Suppressor macrophage (primary cell): ENCODE measurements at regions not wholly inside any gene's neighbourhood (a gene's known extent, or its start where the extent isn't known, plus 50 kb on each side); places are given as distances from the start of the nearest gene placed in this dataset.

Source experiments
- DNase-seq, 4 experiments: peaks; one replicate each; pipeline ENCODE4 v3.0.0-alpha.2; 2020 to 2022

DNA sequence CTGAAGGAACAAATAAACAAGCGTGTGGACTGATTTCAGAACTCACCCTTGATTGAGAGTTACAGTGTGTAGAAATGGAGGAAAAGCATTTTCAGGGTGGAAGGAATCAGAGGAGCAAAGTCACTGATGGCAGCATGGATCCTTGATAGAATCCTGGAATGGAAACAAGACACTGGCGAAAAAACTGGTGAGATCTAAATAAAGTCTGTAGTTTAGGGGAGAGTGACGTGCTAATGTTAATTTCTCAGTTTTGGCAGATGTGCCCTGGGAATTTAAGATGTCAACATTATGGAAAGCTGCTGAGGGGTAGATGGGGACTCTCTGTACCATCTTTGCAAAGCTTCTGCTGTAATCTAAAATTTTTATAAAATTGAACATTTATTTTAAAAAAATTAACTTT is 378.0 kb downstream of the UQCRFS1 start:
- no peak for DNase-seq

DNA sequence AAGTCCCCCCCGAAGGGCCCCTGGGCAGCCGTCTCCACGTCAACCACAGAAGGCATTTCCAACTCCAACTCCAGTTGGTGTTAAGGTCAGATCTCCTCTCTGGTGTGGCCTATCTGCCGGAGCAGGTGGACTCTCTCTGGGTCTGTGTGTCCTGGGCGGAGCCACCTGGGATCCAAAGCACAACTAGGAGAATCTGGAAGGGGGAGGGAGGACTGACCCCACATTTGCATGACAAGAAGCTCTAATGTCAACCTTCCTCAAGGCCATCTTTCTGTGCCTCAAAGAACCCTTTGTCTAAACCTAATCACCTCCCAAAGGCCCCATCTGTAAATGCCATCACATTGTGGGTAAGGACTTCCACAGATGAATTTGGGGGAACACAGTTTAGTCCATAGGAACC is 381.5 kb downstream of the UQCRFS1 start:
- no peak for DNase-seq

DNA sequence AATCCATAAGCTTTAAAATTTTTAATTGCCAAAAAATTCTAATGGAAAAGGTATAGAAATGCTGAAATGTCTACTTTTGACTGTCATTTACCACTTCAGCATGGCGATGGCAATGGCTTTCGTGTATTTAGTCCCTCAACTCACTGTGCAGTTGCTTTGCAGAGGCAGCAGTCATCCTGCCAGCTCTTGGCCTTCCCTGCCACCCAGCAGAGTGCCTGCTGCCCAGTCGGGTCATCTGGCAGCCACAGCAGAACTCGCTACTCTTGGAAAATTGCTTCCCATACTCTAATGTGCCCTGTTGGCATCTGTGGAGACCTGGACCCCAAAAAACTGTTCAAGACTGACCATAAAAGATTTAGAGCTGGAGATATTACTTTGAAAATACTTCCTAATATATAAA is 383.2 kb downstream of the UQCRFS1 start:
- no peak for DNase-seq

DNA sequence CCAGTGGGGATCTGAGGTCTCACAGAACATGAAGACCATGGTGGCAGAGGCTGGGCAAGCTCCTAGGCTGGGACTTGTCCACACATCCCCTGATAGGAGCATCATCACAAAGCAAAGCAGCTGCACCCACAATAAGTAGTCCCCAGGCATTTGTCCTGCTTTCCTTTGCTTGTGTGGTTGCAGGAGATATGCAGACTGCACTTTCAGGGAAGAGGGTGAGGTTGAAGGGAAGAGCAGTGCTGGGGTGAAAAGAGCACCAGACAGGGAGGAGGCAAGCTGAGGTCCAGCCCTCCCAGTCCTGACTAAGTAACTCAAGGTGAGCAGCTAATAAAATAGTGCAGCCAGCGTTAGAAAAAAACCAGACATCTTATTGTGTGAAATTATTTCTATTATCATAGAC is 383.6 kb downstream of the UQCRFS1 start:
- no peak for DNase-seq

DNA sequence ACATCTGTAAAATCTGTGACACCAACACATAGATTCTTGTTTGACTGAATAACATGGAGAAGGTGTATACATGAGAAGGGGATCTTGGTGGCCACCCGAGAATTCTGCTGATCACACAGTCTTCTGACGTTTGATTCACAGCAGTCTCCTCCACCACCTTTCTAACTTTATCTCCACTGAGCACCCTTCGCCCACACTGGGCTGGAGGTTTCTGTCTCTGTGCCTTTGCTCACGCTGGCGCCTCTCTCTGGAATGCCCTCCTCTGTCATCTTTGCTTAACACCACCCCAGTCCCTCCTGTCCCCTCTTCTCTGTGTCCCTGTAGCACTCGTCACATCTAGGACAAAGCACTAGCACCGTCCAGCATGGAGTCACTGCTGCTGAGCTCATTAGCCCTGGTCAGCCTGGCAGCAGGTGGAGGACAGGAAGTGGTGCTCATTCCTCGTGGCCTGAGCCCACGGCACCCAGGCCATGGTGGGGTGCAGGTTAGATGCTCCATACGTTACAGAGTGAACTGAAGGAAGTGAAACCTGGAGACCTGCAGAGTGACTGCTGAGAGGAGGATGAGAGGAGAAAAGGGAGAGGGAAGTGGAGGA is 384.6 kb downstream of the UQCRFS1 start:
- DNase-seq, result no peak

DNA sequence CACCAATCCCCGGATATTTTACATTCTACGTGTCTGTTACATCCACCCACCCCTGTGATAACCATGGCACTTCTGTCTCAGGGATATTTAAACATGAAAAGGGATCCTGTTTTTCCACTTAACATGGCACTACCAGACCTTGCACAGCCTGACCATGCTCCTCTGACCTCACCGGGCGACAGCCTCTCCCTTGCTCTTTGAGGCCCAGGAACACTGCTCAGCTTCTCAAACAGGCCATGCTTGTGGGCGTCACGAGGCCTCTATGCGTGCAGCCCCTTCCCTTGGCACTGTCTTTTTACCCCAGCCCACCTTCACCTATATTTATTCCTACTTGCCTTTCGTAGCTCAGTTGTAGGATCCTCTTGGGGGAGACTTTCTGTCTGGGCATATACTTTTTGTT is 385.6 kb downstream of the UQCRFS1 start:
- DNase-seq, result no peak

DNA sequence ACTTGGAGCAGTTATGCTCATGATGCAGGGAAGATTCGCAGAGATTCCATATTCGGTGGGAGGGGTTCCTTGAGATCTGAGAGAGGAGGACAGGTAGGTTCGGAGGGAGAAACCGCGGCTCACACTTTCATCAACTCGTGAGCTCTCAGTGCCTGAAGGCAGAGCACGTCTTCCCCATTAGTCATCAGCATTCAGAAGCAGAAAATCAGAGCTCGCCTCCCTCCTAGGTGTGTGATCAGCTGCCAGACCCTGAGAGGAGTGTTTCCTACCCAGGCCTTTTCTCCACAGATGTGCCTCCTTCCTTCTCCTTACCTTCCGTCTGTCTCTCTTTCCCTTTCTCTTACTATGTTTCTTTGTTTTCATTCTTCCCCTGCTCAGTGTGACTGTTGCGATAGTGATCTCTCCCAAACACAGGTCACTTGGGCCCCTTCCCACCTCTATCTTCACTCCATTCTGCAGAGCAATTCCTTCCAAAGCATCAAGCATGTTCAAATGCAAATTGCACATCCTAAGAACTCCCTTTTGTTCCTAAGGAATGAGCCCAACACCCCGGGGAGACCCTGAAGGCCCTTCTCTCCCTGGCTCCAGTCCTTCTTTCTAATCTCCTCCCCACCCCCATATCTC is 389.5 kb downstream of the UQCRFS1 start:
- DNase-seq, result no peak

DNA sequence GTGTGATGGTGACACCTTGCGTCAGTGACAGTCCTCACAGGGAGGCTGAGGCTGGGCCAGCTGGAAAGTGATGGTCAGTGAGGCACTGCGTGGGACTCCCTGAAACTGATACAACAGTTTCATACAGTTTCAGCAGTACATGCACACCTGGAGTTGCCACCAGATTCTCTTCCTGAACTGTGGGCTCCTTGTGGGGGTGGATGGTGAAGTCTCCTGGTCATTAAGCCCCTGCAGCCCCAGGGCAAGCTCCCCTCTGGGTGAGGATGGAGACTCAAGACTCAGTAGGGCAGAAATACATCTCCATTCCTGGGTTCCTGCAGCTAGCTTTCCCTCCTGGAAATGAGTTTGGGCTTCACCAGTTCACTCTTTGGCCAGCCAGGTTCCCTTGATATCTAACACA is 392.7 kb downstream of the UQCRFS1 start:
- no peak for DNase-seq

DNA sequence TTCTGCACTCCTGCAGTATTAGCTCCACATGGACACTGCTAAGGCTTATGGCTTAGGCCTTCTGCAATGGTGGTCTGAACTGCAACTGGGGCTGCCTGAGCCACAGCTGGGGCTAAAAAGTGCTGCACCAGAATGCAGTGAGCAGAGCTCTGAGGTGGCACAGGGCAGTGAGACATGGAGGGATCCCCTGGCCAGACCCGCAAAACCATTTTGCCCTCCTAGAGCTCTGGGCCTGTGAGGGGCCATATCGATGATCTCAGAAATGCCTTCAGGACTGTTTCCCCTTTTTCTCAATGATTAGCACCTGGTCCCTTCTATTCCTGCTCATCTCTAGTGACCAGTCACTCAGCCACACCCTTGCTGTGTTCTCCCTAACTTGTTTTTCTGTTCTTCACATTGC is 397.7 kb downstream of the UQCRFS1 start:
- no peak for DNase-seq

DNA sequence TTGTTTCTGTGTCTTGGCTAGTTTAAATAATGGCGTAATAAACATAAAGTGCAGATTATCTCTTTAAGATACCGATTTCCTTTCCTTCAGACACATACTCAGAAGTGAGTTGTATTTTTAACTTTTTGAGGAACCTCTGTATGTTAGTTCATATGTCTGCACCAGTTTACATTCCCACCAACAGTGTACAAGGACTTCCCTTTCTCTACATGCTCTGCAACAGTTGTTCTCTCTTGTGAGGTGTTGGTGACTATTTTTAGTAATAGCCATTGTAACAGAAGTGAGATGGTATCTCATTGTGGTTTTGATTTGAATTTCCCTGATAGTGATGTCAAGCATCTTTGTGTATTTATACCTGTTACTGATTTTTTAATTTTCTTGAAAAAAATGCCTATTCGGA is 418.6 kb downstream of the UQCRFS1 start:
- DNase-seq, result peak in 1 of 4 experiments; percentile 2

DNA sequence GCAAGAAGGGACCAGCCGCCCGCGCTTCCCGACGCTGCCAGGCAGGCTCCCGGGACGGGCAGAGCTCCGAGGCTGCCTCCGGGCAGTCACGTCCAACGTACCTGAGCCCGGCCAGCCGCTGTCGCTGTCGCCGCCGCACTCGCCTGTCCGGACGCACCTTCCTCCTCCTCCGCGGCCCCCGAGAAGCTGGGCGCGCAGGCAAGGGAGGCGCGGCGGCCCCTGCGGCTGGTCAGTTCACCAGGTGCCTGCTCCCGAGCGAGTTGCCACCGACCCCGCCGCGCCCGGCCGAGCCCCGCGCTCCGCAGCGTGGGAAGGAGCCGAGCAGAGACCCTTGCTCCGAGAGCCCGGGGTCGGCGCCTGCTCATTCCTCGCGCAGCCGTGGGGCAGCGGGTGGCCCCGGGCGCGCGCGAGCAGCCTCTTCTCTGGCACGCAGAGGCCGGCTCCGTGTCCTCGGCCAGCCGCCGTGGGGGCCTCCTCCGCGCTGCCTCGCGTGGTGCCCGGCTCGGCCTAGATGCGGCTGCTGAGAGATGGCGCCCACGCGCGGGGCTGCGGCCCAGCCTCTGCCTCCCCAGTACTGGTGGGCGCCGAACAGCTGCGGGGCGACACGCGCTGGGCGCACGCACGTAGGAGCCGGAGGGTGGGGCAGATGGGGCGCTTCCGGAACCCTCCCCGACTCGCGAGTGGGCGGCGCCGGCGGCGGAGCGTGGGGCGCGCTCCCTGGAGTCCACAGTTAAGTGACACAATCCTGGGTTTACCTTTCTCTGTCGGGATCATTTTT is 419.4 kb downstream of the UQCRFS1 start:
- DNase-seq, result no peak

DNA sequence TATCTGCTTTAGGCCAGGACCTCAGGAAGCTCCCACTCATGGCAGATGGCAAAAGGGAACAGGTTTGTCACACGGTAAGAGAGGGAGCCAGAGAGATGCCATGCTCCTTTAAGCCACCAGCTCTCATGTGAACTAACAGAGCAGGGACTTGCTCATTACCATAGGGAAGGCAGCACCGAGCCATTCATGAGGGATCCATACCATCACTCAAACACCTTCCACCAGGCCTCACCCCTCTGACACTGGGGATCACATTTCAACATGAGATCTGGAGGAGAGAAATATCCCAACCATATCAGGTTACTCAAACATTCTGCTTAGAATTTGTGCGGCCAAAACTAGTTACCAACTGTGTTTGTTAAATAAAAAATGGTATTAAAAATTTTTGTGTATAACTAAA is 427.0 kb downstream of the UQCRFS1 start:
- no peak for DNase-seq

DNA sequence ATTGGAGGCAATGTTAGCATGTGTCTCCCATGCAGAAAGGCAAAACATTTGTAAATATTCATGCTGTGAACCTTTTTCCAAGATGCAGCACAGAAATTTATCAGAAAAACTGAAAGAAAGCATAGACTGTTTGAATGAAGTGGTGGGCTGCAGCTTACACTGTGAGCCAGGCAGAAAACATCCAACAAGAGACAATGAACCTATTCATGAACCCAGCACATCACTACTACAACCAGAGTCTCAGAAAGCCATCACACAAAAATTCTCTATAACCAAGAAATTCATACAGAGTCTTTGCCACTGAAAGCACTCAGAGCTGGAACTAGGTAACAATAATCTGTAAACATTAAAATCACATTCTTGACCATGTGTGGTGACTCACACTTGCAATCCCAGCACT is 448.9 kb downstream of the UQCRFS1 start:
- no peak for DNase-seq

DNA sequence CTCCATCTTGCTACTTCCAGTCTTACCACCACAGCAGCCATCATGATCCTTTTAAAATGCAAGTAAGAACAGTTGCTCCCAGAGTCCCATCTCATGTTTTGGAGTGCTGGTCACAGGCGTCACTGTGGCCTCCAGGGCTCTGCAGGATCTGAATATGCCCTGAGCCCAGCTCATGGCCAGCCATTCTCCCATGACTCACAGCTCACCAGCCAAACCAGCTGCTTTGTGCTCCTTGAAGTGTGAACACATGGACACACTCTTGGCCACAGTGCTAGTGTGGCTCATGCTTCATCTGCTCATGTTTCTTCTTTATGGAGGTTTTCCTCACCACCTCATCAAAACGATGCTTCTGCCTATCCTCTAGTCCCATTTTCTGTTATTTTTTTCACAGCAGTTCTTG is 466.5 kb downstream of the UQCRFS1 start:
- no peak for DNase-seq

DNA sequence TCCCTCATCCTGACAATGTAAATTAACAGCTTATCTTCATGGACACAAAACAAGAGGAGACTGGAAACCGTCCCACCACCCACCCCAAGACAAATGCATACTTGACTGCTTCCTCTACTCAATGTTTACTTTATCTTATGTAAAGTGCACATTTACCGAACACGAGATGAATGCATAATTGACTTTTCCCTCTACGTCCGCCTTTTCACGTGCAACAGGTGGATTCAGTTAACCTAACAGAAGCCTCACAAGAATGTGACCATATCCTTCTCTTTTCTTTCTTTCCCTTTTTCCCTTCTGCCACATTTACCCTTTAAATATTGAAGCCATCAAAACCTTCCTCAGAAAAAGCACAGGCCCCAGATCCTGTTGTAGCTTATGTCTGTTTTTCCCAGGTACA is 468.0 kb downstream of the UQCRFS1 start:
- DNase-seq, result no peak

DNA sequence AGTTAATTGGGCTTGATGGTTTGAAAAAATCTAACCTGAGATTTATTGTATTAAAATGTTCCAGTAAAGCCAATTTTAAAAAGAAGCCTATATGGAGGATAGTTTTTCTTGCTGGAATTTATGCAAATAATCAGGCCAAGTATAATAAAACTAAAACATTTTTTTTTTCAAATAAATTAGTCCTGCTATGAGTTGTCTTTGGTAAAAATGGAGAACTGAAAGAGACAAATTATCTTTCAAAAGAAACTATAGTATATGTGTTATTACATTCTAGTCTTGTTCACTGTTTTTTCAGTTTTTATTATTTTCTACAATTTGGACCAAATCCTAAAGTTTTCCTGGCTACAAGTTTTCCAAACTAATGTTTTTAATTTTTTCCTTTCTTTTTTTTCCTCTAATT is 468.9 kb downstream of the UQCRFS1 start:
- DNase-seq, result no peak

DNA sequence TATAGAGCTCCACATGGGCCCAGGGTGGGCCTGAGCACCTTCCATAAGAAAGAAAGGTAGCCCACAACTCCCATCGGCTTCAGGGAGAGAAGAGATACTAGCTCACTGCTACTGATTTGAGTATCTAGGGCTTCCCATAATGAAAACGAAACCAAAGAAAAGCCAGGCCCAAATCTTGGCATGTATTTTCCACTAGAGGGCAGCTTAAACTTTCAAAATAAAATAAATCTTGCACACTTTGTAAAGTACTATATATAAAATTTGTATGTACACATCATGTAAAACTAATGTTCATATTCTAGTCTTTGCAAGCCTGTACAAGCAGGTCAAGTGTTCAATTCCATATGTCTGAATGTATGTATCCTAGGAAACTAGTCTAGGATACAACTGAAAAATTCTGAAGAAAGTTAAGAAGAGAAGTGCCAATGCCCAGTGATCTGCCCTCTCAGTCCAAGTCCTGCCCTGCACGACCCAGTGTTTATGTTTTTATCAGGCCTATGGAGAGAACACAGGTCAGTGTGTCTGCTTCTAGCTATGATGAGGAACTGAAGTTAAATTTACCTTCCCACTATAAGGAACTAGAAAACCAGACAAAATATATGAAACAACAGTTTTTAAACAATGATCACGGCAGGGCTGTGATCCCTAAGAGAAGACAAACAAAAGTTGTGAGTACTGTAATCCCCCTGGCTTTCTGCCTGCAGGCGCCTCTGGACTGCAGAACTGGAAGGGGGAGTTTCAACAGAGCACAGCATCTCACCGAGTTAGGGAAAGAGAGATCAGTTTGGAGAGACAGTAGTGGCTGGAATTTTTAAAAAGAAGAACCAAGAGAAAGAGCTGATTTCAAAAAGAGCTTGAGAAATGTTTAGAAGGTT is 475.7 kb downstream of the UQCRFS1 start:
- DNase-seq, result peak; percentile 32 to 51 (median 36)

DNA sequence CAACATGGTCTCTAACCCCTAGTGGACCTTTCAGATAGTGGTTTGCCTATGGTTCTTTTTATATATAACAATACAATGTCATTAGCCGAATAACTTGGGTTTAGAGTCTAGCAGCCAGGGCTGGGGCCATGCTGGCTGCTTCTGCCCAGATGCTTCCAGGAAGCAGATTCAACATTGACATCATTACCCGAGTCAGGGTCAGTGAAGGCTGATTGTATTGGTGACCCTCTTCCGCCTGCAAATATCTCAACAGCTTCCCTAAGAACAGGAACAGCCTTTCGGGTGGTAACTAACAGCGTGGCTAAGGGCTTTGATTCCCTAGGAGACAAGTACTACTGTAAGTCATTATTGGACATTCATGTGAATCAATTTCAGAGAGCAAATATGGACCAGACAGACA is 476.4 kb downstream of the UQCRFS1 start:
- no peak for DNase-seq

DNA sequence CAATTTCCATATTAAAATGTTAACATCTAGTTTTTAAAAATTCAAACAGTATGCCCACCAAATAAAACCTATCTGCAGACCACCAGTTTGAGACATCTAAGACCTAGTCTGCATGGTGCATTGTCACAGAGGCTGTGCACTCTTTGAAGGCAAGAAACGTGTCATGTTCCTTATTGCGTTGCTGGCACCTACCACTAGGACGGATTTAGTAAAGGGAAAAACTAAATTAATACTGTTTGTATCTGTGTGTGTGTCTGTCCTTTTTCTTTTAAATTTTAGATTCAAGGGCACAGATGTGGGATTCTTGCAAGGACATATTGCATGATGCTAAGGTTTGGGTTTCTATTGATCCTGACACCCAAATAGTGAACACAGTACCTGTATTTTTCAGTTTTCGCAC is 481.4 kb downstream of the UQCRFS1 start:
- DNase-seq, result no peak

DNA sequence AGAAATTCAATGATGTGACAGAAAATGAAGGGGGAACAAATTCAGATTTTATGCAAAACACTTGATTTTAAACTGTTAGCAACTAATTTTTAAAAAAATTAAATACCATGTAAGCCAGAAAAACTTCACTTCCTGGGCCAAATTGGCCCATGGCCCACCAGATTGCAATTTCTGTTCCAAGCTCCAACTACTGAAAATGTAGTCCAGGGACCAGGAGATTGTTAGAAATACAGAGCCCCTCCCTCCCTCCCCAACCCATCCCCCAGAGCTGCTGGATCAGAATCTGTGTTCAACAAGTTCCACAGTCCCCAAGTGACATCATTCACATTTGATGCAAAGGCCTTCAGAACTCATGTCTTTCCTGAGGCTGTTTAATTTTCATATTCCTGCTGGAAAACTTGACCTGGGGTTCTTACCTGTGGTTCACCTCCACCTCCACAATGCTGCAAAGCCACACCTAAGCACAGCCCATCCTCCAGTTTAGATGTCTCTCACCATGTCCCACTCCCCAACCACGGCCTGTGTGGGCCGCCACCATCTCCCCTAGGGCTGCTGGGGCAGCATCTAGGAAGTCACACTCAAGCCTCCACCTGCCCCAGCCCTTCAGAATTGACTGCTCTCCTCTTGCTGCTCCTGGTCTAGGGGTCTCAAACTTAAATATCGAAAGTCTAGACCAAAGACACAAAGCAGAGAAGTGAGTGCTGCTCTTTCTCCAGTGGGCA is 482.0 kb downstream of the UQCRFS1 start:
- no peak for DNase-seq

DNA sequence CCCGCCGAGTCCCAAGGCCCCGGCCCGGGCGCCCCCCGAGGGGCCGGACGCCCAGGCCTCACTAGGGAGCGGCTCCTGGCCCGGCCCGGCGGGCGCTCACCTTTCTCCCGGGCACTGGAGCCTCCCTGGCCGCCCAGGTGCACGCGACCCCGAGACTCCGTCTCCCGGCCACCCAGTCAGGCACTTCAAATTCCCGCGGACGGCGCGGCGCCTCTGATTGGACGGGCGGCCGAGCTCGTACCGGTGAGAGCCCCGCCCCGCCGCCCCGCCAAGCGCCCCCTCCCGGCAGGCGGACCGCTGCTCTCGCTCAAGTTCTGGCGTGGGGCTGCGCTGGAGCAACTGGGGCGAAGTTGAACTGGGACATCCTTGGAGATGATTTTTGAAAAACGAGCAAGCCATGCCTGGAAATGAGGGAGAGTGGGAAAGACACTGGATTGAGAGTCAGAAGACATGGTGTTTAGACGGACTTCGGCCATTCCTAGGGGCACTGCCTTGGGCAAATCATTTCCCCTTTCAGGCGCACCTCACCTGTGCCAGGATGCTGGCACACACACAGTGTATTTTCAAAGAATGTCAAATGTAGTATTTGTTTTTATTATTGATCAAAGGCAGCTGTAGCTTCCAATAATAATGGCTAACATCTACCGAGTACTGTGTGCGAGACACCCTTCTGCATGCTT is 485.3 kb downstream of the UQCRFS1 start:
- peak in 2 of 4 experiments; percentile 8 to 9 for DNase-seq
